NCI-H2227 (cell line): ENCODE measurements at regions not wholly inside any gene's neighbourhood (a gene's known extent, or its start where the extent isn't known, plus 50 kb on each side); places are given as distances from the start of the nearest gene placed in this dataset.
"Not testable (repeated sequence)": the region's sequence is repeated elsewhere in the genome, so short reads cannot be mapped to it uniquely, and the experiment has no call there.

Experiments used
- DNase-seq: peaks from one replicate; lab custom pipeline; 2025; ENCODE audit not compliant: unreplicated experiment; lab: John Stamatoyannopoulos, UW

DNA sequence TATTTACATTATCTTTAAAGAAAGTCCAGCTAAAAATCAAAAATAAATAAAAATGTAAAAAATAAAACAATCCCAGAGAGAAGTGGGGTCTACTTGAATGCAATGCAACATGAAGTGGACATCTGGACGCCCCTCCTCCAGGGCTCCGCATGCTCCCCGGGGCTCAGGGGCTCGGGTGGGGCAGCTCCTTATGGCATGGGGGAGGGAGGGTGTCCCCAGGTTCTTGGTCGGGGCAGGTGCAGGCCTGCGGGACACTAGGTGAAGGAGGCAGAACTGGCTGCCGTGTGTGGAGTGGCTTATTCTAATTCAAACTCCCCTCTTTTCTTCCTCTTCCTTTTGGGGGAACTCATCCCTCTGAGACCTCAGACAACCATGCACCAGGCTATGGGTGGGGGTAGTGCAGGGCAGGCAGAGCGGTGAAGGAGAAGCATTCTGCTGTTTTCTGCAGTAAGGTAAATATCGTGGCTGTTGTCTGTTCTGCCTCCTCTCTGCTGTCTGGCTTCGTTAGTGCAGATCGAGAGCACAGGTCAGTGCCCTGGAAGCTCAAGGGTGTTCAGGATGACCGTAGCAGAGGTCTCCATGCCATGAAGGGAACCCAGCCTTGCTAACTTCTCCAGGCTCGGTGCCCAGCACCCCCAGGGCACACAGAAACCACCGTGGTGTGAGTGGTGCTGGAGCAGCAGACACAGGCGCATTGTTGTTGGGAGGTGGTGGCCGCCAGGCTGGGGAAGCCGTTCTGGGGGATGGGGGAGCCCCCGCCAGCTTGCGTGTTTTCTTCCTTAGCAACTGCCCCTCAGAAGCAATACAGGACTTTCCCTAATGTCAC, 82.6 kb downstream of the TTLL2 start:
- no peak for DNase-seq

DNA sequence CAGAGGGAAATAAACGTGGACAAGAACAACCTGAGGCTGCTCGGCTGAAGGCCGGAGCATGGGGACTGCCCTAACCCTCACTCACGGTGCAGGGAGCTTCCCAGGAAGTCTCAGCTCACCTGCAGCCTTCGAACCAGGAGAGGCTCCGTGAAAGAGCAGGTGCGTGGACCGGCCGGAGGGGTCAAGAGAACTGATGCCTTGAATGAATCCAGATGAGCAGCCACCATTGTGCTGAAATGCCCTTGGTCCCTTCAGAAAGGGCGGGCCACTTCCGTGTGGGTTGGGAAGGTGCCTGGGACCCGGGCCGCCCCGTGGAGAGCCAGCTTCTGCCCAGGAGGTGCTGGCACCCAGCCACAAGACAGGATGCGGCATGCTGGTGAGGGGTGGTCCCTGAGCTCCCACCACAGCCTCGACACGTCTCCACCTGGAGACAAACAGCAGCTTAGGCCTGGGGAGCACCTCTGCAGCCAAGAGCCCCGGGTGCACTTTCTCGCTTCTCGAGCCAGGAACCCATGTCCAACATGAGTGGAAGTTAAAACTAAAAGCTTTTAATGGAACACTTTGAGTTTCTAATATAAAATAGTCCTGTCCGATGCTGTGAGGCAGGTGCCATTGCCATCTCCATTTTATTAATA, 83.5 kb downstream of the TTLL2 start:
- no peak for DNase-seq

DNA sequence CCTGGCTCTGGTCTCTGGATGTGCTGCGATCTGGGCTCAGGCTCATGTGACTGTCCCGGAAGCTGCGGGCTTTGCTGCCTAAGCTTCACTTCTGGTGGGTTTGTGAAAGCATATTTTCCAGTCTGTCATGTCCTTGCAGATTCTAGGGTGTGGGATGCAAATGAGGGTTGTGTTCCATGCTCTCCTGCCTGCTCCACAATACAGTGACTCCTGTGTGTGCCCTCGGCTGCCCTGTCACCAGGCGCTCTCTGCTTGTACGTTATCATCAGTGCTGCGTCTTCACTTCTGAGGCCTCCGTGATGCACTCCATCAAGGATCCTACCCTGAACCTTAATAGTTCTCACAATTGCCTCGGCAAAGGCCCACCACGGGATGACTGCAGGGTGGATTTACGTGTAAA, 84.2 kb downstream of the TTLL2 start:
- DNase-seq, result no peak

DNA sequence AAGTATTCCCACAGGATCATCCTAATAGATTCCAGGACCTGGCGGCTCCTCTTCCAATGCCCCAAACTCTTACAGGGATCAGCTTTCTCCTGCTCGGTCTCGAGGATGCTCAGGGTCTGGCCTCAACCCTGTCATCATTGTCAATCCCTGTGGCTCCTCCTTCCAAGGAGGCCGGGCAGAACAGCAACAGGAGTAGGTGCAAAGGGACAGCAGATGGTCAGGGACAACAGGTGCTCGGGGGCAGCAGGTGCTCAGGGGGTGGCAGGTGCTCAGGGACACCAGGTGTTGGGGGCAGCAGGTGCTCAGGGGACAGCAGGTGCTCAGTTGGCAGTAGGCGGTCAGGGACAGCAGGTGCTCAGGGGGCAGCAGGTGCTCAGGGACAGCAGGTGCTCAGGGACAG, 84.8 kb downstream of the TTLL2 start:
- DNase-seq, result no peak

DNA sequence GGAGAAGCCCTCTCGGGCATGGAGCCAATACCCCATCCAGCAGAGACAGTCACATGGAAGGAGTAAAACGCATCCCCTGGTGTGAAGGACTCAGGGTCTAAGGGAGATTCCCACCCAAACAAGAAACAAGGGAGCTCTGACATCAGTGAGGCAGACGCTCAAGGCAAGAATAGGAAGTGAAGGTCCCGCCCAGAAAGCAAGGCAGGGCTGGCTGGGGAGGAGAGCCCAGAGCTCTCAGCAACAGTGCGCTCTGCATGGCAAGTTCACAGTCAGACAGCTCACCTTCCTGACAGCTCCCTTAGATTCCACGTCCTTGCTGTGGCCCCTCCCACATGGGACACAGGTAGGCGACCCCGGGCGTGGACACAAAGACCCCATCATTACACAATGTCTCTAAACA, 85.6 kb downstream of the TTLL2 start:
- DNase-seq, result no peak

DNA sequence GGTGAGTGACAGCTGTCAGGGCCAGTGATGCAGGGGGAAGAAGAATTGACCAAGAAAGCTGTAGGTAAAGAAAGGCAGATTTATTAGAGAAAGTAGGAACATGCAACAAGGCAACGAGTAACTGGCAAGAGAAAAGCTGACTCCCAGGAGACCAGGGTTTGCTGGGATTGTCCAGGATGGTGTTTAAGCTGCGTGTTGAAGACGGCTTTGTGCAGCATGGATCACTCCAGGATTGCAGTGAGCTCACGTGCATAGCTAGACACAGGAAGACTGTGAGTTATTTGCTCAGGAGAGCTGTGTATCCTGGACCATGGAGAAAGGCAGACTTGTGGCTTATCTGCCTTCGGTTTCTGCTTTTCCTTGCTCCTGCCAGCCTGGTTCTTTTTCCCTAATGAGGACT, 87.6 kb downstream of the TTLL2 start:
- DNase-seq, result no peak

DNA sequence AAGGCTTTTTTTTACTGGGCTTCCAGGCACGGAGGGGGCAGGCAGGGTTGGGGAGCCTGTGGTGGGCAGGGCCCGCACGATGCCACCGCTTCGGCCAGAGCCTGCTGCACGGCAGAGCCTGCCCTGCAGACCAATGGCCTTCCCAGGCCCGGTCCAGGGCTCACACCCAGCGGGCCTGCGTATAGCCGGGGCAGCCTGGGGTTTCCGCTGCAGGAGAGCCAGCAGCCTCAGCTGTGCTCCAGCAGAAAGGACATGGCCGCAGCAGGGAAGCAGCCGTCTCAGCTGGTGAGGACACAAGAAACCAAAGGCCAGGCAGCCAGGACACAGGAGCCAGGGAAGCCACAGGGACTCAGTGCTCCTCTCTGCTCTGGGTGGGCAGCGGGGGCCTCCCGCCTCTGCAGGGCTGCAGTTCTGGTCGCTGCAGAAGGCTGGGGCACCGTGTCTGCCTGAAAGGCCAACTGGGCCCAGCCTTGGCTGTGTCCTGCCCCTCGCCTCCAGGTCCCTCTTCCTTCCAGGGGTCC, 90.6 kb downstream of the TTLL2 start:
- no peak for DNase-seq

DNA sequence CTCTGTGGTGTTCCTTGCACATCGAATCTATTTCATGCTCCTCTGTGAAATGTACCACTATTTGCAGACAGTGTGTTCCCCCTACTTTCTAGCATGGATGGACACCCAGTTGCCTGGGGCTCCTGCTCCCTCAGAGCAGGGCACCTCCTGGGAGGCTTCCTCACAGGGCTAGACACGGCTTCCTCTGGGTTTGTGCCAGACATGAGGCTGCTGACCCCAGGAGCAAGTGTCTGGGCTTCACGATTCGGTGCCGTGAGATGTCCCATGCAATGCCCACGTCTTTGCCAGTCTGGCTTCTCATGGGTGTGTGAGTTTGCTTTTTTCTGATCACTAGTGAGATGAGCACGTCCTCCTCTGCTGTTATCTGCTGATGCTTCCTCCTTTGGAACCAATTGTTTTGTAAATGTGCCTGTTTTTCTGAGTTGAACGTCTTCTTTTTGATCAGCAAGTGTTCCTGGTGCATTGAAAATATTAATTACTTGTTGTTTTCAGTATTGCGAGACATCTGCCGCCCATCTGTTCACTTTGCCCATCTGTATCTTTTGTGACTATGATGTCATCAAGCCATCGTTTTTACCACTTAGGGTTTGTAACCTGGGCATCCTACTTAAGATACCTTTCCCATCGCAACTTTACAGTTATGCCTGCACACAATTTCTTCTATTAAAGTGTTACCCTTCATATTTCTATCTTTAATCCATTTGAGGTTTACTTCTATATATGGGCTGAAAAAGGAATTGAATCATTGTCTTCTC, 92.0 kb downstream of the TTLL2 start:
- no peak for DNase-seq

DNA sequence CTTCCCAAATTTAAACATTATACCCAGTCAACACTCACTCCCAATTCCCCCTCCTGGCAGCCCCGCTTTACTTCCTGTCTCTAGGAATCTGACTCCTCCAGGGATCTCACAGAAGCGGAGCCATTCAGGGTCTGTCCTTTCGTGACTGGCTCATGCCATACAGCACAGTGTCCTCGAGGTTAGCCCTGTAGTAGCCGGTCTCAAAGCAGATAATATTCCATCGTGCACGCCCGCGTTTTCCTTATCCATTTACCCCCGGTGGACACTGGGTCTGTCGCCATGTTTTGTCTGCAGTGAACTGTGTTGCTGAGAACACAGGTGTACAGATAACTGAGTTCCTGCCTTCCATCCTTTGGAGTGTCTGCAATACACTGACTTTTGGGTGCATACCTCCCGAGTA, 95.3 kb downstream of the TTLL2 start:
- no peak for DNase-seq

DNA sequence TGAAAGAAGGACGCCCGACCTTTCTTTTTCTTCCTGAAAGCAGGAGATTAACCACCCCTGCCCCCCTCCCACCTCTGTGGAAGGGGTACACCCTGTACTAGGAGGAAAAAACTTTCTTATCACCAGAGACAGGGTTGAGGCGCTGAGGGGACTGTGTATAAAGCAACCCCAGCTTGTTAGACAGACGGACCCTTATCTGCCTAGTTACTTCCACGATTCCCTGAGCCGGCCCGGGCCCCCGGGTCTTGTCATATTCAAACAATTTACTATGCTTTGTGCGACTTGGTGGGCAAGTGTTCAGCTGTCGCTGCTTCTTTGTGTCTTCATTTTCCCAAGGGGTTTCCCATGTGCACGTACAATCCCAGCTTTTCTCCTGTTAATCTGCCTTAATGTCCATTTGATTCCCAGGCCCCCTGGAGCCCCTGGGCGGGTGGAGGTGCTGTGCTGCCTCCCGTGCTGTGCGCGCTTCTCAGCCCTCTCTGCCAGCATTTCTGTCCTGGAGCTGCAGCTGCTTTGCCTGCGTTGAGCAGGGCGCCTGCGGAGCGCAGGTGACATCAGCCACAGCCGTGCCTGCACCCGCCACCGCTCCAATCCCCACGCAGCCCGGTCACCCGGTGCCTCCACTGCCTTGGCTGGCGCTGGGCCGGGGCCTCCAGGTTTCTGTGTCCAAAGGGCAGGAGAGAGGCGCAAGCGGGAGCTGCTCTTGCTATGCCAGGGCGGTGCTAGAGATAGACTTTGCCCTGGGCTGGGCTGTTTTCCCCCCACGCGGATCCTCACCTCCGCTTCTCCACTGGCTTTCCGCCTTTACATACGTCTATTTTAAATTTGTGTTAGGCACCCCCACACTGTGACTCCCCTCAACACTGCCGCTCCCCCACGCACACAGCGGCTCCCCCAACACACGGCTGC, 96.2 kb downstream of the TTLL2 start:
- no peak for DNase-seq

DNA sequence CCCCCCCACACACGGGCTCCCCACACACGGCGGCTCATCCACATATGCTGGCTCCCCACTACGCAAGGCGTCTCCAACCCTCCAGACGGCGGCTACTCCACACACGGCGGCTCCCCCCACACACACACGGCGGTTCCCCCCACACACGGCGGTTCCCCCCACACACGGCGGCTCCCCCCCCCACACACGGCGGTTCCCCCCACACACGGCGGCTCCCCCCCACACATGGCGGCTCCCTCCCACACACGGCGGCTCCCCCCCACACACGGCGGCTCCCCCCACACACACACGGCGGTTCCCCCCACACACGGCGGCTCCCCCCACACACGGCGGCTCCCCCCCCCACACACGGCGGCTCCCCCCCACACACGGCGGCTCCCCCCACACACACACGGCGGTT, 97.1 kb downstream of the TTLL2 start:
- DNase-seq, result not testable (repeated sequence)

DNA sequence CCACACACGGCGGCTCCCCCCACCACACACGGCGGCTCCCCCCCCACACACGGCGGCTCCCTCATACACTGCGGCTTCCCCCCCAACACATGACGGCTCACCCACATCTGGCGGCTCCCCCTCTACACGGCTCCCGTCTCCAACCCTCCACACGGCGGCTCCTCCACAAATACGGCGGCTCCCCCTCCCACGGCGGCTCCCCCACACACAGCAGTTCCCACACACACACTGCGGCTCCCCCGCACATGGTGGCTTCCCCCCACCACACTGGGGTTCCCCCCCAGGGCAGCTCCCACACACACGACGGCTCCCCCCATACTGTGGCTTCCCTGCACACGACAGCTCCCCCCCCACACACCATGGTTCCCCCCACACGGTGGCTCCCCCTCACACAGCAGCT, 98.0 kb downstream of the TTLL2 start:
- no peak for DNase-seq

DNA sequence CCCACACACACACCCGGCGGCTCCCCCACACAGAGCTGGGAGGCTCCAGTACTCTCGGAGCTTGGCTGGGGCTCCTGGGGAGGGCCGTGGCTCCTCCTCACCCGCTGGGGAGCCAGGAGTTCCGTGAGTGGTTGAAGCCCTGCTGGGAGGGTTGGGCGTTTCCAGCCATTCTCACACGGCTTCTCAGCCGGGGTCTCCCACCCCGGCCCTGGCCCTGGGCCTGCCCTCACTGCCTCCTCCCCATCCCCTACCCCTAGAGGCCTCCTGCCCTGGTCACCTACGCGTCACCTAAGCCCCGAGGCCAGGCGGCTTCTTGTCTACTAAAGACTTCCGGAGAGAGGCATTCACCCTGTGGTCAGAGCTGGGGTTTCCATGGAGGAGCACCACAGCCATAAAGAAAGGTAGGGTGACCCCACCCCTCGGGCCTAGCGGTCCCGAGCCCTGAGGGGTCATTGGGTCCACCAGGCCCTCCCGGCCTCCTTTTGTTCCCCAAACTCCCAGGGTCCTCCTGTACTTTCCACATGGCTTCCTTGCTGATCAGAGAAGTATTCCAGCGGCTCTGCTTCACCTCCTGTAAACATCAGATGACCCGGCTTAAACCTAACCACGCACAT, 99.3 kb downstream of the TTLL2 start:
- no peak for DNase-seq

DNA sequence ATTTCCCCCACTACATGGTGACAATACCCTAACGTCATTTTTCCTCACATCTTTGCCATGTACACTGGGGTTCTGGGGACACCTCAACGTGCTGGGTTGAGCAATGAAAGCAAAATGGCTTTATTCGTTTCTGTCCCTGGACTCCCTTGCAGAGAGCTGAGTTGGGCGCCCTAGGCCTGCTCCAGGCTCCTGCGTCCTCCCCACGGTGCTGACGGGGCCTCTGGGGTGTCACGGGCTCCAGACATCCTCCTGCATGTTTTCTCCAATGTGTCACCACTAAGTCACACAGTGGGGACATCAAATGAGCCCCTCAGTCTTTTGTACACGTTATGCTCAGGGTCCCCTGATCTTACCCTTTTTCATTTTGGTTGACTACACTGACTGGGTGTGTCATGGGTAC, 99.8 kb downstream of the TTLL2 start:
- no peak for DNase-seq

DNA sequence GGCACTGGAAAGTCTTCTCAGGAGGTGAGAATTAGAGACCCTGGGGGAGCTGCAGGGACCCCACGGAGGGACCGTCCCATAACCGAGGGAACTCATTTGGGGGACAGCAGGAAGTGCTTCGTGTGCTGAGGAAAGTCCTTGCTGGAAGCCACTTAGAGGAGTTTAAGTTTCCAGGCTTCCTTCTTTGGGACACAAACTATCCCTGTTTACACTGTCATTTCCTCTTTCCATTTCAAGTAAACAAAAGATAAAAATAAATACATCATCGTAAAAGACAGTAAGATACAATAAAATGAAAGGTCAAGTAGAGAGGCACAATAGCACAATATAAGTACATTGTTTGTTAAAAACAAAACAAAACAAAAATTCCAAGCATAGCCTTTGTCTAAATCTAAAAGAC, 101.2 kb downstream of the TTLL2 start:
- no peak for DNase-seq

DNA sequence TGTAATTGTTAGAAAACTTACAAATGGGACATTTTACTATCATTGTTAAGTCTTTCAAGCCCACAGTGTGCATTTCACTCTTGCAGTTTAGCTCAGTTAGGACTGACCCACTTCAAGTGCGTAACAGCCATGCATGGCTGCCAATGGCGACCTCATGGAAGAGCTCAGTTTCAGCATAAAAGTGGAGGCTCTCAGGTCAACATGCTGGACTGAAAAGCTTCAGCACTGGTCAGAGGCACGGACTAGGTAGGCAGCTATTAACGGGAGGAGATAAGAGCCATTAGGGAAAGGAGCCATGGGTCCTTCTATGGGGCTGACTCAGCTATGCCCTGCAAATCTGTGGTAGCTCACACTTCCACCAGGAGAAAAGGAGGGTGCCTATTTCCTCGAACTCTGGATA, 101.8 kb downstream of the TTLL2 start:
- DNase-seq, result no peak

DNA sequence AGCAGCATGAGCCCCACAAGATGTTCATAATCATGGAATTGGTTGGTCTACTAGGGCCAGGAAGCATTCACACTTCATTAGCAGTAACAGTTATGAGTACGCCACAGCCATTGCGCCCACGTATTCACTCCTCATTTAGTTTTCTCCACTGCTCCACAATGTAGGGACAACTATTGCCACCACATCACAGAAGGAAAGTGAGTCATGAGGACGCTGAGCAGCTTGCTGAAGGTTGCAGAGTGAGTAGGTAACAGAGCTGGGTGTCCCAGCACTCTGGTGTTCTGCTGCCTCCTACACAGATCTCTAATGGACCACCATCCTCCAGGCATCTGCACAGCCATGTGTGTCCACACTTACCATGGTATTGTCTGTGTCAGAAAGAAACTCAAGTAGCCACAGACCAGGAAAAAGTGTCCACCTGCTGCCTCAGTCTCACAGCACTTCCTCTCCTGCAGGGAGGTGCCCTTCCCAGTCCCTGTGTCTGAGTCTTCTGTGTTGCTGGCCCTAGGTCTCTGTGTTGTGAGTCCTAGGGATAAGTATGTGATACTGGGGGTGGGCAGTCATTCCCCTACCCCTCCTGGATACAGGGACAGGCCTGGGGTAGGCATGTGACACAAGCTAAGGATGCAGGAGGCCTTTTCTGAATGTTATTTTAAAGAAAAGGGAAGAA, 103.9 kb downstream of the TTLL2 start:
- no peak for DNase-seq

DNA sequence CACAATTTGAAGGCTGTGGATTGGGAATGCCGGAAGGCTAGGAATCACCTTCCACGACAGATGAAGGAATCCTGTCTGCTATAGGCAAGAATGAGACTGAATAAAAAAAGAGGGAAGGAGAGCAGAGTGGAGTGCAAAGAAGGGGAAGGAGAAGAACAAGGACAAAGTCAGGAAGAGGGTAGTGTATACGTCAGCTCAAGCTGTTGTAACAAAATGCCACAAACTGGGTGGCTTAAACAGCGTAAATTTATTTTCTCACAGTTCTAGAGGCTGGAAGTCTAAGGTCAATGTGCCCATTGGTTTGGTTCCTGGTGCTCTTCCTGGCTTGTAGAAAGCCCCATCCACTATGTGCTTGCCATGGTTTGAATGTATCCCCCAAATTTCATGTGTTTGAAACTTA, 104.5 kb downstream of the TTLL2 start:
- no peak for DNase-seq

DNA sequence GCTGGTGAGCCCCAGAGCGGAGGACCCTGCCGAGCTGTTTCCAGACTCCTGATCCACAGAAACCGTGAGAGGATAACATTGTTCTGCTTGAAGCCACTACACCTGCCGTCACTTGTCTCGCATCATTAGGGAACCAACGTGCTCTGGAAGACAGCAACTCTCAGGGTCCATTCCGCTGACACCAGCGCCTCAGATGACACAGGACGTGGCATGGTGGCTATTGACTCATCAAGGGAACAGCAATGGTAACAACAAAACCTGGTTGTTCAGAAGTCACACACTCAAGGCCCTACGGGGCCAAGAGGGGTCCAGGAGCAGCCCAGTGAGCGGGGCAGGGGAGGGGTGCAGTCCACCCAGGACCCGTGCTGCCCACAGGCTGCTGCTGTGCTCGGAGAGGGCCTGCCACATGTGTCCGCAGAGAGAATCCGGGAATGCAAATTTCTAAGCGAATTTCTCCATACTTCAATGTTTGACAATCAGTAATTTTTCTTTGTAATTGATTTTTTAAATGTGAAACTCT, 110.4 kb downstream of the TTLL2 start:
- DNase-seq, result no peak
